ENCODE measurements at regions not wholly inside any gene's neighbourhood (a gene's known extent, or its start where the extent isn't known, plus 50 kb on each side); places are given as distances from the start of the nearest gene placed in this dataset.
"Not testable (repeated sequence)": the region's sequence is repeated elsewhere in the genome, so short reads cannot be mapped to it uniquely, and the experiment has no call there.

DNA sequence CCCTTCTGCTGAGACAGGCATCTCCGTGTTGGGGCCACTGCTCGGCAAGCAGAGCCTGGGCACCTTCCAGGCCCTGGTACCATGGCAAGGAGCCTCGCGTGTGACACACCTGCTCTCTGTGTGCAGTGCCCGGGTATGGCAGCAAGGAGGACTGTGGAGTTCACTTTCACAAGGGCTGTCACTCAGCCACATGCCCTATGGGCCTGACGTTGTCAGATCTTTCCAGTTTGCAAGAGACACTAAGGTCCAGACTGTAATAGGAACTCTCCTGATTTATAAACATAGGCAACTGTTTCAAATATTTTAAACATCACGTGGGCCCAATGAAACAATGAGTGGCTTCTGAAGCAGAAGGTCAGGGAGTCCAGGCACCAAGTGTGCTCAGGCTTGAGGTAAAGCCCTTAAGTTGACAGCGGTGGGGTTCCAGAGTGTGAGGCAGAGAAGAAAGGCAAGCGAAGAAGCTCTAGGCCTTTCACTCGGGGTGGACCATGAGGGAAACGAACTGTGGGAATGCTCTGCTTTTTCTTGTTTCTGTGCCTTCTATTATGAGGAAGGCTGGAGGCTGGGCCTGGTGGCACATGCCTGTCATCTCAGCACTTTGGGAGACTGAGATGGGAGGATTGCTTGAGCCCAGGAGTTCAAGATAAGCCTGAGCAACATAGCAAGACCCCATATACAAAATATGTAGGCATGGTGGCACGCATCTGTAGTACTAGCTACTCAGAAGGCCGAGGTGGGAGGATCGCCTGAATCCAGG lies 108.6 kb upstream of the TRIM2 start:
- peaks cover 3 to 11% (median 4%) of the 10 kb centered on the region in 3 donors for H3K4me1 Mint-ChIP-seq
- no peaks in the 10 kb centered on the region for H3K9me3 ChIP-seq (ENCODE audit: low read length)
- ChIA-PET CTCF (interaction anchor here (2.6 to 3.3 kb wide), 2 partner anchors 10 to 32 kb away, joined by 12 to 14 read pairs; no protein-coding TSS in a partner anchor), POLR2A (no interaction called here)
- no peaks in the 10 kb centered on the region for H3K36me3 Mint-ChIP-seq
- H3K9me3 Mint-ChIP-seq = no peaks in the 10 kb centered on the region
- DNase-seq = no peak
- peak overlapping the region in 1 of 8 donors; percentile 56 for H3K27ac Mint-ChIP-seq
- no peak overlapping the region for H3K4me3 ChIP-seq (ENCODE audit: low read length)
- H3K4me3 Mint-ChIP-seq = no peak overlapping the region
- H3K27me3 ChIP-seq (ENCODE audit: insufficient read depth, low read length, poor library complexity, severe bottlenecking) = no peaks in the 10 kb centered on the region
- H3K27ac ChIP-seq (ENCODE audit: low read depth, low read length) = no peak overlapping the region
- peaks cover 0 to 2% of the 10 kb centered on the region in 2 donors for H3K27me3 Mint-ChIP-seq
- no peaks in the 10 kb centered on the region for H3K36me3 ChIP-seq (ENCODE audit: insufficient read depth, low read length)
- peaks cover 5% of the 10 kb centered on the region for H3K4me1 ChIP-seq (ENCODE audit: insufficient read depth, low read length)

DNA sequence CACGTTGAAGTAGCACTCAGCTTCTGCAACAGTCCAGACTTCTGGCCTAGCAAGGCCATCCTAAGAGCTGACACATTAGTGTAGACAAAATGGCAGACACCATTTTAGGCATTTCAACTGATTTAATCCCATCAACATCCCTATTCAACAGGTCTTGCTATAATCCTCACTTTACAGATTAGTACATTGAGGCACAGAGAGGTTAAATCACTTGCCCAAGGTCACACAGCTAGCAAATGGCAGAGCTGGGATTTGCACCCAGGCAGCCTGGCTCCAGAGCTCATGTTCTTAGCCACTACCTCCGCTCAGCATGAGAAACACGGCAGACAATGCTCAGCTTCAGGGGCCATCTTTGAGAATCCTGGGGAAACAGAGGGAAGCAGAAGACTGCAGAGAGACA lies 107.9 kb upstream of the TRIM2 start:
- Histone ChIP-seq H3K27me3 (ENCODE audit: insufficient read depth, low read length, poor library complexity, severe bottlenecking) (no peaks in the 10 kb centered on the region), H3K36me3 (ENCODE audit: insufficient read depth, low read length) (no peaks in the 10 kb centered on the region), H3K9me3 (ENCODE audit: low read length) (no peaks in the 10 kb centered on the region), H3K4me1 (ENCODE audit: insufficient read depth, low read length) (no peaks in the 10 kb centered on the region), H3K27ac (ENCODE audit: low read depth, low read length) (no peak overlapping the region), H3K4me3 (ENCODE audit: low read length) (no peak overlapping the region)
- POLR2A ChIA-PET = no interaction called here
- DNase-seq = no peak
- H3K4me3 Mint-ChIP-seq = no peak overlapping the region
- H3K27ac Mint-ChIP-seq = no peak overlapping the region
- no peaks in the 10 kb centered on the region for H3K9me3 Mint-ChIP-seq
- H3K36me3 Mint-ChIP-seq = no peaks in the 10 kb centered on the region
- H3K4me1 Mint-ChIP-seq = peaks cover 0 to 6% (median 0%) of the 10 kb centered on the region in 3 donors
- H3K27me3 Mint-ChIP-seq = peaks cover 0 to 2% of the 10 kb centered on the region in 2 donors
- CTCF ChIA-PET = interaction anchor here (0.9 to 3.3 kb wide), 4 partner anchors 11 to 31 kb away, joined by 3 to 14 read pairs (median 8); no protein-coding TSS in a partner anchor

DNA sequence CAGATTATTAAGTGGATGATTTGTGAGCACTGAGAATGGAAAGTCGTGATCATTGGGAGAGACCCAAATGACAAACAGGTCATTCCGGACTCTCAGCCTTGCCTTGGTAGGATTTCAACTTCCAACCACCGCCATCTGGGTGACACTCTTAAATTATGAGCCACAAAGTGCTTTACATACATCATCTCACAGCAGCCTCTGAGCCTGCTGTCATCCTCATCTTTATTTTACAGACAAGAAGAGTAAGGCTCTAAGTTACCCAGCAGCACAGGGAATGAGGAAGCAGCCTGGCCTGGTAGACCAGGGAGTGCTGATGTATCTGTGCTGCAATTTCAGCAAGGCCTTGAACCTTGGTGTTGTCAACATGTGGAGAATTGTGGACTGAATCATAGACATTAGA lies 105.8 kb upstream of the TRIM2 start:
- peaks cover 0 to 2% of the 10 kb centered on the region in 2 donors for H3K27me3 Mint-ChIP-seq
- H3K4me3 Mint-ChIP-seq = no peak overlapping the region
- ChIA-PET POLR2A (no interaction called here), CTCF (interaction anchor here (0.7 kb wide), 1 partner anchor 13 kb away, joined by 3 read pairs; no protein-coding TSS in a partner anchor)
- H3K36me3 Mint-ChIP-seq = no peaks in the 10 kb centered on the region
- peaks cover 0 to 6% (median 0%) of the 10 kb centered on the region in 3 donors for H3K4me1 Mint-ChIP-seq
- Histone ChIP-seq H3K27ac (ENCODE audit: low read depth, low read length) (no peak overlapping the region), H3K27me3 (ENCODE audit: insufficient read depth, low read length, poor library complexity, severe bottlenecking) (no peaks in the 10 kb centered on the region), H3K4me1 (ENCODE audit: insufficient read depth, low read length) (no peaks in the 10 kb centered on the region), H3K36me3 (ENCODE audit: insufficient read depth, low read length) (no peaks in the 10 kb centered on the region), H3K4me3 (ENCODE audit: low read length) (no peak overlapping the region), H3K9me3 (ENCODE audit: low read length) (no peaks in the 10 kb centered on the region)
- H3K27ac Mint-ChIP-seq = no peak overlapping the region
- DNase-seq = no peak
- no peaks in the 10 kb centered on the region for H3K9me3 Mint-ChIP-seq

DNA sequence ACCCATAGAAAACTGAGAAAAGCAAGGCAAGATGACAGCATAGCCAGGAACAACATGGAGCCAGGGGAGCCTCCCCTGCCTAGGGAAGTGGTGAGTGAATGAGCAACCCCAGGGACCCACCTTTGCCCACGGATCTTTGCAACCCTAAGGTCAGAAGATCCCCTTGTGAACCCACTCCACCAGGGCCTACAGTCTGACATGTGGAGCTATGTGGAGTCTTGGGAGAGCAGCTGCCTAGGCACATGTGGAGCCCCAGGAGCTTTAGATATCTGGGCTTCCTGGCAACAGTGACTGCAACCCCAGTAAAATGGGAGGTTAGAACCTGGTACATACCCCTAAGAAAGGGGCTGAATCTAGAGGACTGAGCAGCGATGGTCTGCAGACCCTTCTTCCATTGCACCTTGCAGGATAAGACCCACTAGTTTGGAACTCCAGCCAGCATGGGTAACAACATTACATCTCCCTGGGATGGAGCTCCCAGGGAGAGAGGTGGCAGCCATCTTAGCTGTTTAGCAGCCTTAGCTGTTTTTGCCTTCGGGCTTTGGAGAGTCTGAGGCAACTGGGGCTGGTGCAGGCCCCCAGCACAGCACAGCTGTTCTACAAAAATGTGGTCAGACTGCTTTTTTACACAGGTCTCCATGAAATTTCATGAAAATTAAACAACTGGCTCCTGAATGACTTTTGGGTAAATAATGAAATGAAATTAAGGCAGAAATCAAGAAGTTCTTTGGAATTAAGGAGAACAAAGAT lies 104.7 kb upstream of the TRIM2 start:
- Mint-ChIP-seq H3K27me3 (peaks cover 0 to 4% of the 10 kb centered on the region in 2 donors), H3K4me3 (no peak overlapping the region), H3K9me3 (no peaks in the 10 kb centered on the region), H3K27ac (peak overlapping the region in 1 of 8 donors; percentile 24), H3K4me1 (peaks cover 0 to 11% (median 0%) of the 10 kb centered on the region in 3 donors), H3K36me3 (peaks cover 0 to 3% (median 0%) of the 10 kb centered on the region in 3 donors)
- H3K9me3 ChIP-seq (ENCODE audit: low read length) = no peaks in the 10 kb centered on the region
- H3K27ac ChIP-seq (ENCODE audit: low read depth, low read length) = no peak overlapping the region
- DNase-seq = no peak
- POLR2A ChIA-PET = no interaction called here
- no peaks in the 10 kb centered on the region for H3K27me3 ChIP-seq (ENCODE audit: insufficient read depth, low read length, poor library complexity, severe bottlenecking)
- no peaks in the 10 kb centered on the region for H3K36me3 ChIP-seq (ENCODE audit: insufficient read depth, low read length)
- CTCF ChIA-PET = interaction anchor here (1.0 to 2.2 kb wide), 4 partner anchors 13 to 28 kb away, joined by 3 to 5 read pairs (median 3); no protein-coding TSS in a partner anchor
- H3K4me1 ChIP-seq (ENCODE audit: insufficient read depth, low read length) = no peaks in the 10 kb centered on the region
- no peak overlapping the region for H3K4me3 ChIP-seq (ENCODE audit: low read length)

- Mint-ChIP-seq H3K36me3 (peaks cover 0 to 20% (median 0%) of the 10 kb centered on the region in 3 donors), H3K9me3 (peaks cover 0 to 15% (median 8%) of the 10 kb centered on the region in 5 donors), H3K27ac (peak overlapping the region in 1 of 8 donors; percentile 29)
- CTCF ChIA-PET = interaction anchor here (1.7 kb wide), 2 partner anchors 20 to 22 kb away, joined by 6 to 9 read pairs; no protein-coding TSS in a partner anchor
- H3K27ac ChIP-seq (ENCODE audit: low read depth, low read length); H3K4me3 Mint-ChIP-seq; H3K9me3 ChIP-seq (ENCODE audit: low read length); H3K27me3 Mint-ChIP-seq; H3K4me1 ChIP-seq (ENCODE audit: insufficient read depth, low read length); POLR2A ChIA-PET; H3K27me3 ChIP-seq (ENCODE audit: insufficient read depth, low read length, poor library complexity, severe bottlenecking); DNase-seq; H3K4me3 ChIP-seq (ENCODE audit: low read length); H3K36me3 ChIP-seq (ENCODE audit: insufficient read depth, low read length); H3K4me1 Mint-ChIP-seq: not testable (repeated sequence)
These were observed 97.5 kb upstream of the TRIM2 start for GRCh38 chr4:153106736-153107135.

DNA sequence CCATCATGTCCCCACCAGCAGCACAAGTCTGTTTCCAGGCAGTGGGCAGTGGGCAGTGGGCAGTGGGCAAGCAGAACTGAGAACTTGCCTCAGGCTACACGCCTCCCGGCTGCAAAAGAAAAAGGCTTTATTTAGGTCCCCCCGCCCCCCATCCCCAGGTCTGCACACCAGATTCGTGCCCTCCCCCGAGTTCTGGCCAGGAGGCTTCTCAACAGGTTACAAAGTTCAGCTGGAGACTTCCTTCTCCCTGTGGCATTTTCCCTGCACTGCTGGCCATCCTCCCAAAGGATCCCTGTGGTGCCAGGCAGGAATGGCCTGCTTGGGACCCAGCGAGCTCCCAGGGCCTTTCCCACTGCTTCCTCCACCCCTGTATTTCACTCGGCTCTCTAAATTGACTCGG lies 97.0 kb upstream of the TRIM2 start:
- Histone ChIP-seq H3K27ac (ENCODE audit: low read depth, low read length) (no peak overlapping the region), H3K36me3 (ENCODE audit: insufficient read depth, low read length) (no peaks in the 10 kb centered on the region), H3K27me3 (ENCODE audit: insufficient read depth, low read length, poor library complexity, severe bottlenecking) (no peaks in the 10 kb centered on the region), H3K9me3 (ENCODE audit: low read length) (no peaks in the 10 kb centered on the region), H3K4me1 (ENCODE audit: insufficient read depth, low read length) (peaks cover 8% of the 10 kb centered on the region), H3K4me3 (ENCODE audit: low read length) (no peak overlapping the region)
- H3K36me3 Mint-ChIP-seq = peaks cover 0 to 20% (median 0%) of the 10 kb centered on the region in 3 donors
- H3K27ac Mint-ChIP-seq = no peak overlapping the region
- no peak for DNase-seq
- peaks cover 0 to 6% (median 3%) of the 10 kb centered on the region in 3 donors for H3K4me1 Mint-ChIP-seq
- no peak overlapping the region for H3K4me3 Mint-ChIP-seq
- POLR2A ChIA-PET = interaction anchor here (0.6 kb wide), 1 partner anchor 169 kb away, joined by 4 read pairs; no protein-coding TSS in a partner anchor
- H3K9me3 Mint-ChIP-seq = peaks cover 0 to 15% (median 8%) of the 10 kb centered on the region in 5 donors
- peaks cover 0 to 5% of the 10 kb centered on the region in 2 donors for H3K27me3 Mint-ChIP-seq
- CTCF ChIA-PET = interaction anchor here (1.3 to 1.7 kb wide), 3 partner anchors 20 to 22 kb away, joined by 4 to 9 read pairs (median 6); no protein-coding TSS in a partner anchor

DNA sequence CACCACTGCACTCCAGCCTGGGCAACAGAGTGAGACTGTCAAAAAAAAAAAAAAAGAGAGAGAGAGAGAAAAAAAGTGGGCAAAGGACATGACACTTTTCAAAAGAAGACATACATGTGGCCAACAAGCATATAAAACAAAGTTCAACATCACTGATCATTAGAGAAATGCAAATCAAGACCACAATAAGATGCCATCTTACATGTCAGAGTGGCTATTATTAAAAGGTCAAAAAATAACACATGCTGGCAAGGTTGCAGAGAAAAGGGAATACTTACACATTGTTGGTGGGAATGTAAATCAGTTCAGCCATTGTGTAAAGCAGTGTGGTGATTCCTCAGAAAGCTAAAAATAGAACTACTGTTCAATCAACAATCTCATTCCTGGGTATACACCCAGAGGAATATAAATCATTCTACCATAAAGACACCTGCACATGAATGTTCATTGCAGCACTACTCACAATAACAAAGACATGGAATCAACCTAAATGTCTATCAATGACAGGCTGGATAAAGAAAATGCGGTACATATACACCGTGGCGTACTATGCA lies 94.9 kb upstream of the TRIM2 start:
- Mint-ChIP-seq H3K9me3 (peaks cover 0 to 15% (median 8%) of the 10 kb centered on the region in 5 donors), H3K4me1 (peaks cover 0 to 4% (median 3%) of the 10 kb centered on the region in 3 donors), H3K4me3 (no peak overlapping the region), H3K27me3 (peaks cover 0 to 3% of the 10 kb centered on the region in 2 donors), H3K27ac (no peak overlapping the region), H3K36me3 (peaks cover 0 to 18% (median 0%) of the 10 kb centered on the region in 3 donors)
- DNase-seq = no peak
- Histone ChIP-seq H3K36me3 (ENCODE audit: insufficient read depth, low read length) (no peaks in the 10 kb centered on the region), H3K27me3 (ENCODE audit: insufficient read depth, low read length, poor library complexity, severe bottlenecking) (no peaks in the 10 kb centered on the region), H3K4me1 (ENCODE audit: insufficient read depth, low read length) (peaks cover 30% of the 10 kb centered on the region), H3K27ac (ENCODE audit: low read depth, low read length) (no peak overlapping the region), H3K4me3 (ENCODE audit: low read length) (no peak overlapping the region), H3K9me3 (ENCODE audit: low read length) (no peaks in the 10 kb centered on the region)
- ChIA-PET CTCF (interaction anchor here (8.7 to 9.9 kb wide), 2 partner anchors 17 to 25 kb away, joined by 76 to 89 read pairs; no protein-coding TSS in a partner anchor), POLR2A (no interaction called here)

All from CD8-positive, alpha-beta memory T cell (primary cell).